NCI-H2029 treated with DMSO at 0.1 percent for 48 hours (cell line): ENCODE measurements at regions not wholly inside any gene's neighbourhood (a gene's known extent, or its start where the extent isn't known, plus 50 kb on each side); places are given as distances from the start of the nearest gene placed in this dataset.

ENCODE experiments used
- DNase-seq: peaks from one replicate; lab custom pipeline; 2025; lab: John Stamatoyannopoulos, UW

DNA sequence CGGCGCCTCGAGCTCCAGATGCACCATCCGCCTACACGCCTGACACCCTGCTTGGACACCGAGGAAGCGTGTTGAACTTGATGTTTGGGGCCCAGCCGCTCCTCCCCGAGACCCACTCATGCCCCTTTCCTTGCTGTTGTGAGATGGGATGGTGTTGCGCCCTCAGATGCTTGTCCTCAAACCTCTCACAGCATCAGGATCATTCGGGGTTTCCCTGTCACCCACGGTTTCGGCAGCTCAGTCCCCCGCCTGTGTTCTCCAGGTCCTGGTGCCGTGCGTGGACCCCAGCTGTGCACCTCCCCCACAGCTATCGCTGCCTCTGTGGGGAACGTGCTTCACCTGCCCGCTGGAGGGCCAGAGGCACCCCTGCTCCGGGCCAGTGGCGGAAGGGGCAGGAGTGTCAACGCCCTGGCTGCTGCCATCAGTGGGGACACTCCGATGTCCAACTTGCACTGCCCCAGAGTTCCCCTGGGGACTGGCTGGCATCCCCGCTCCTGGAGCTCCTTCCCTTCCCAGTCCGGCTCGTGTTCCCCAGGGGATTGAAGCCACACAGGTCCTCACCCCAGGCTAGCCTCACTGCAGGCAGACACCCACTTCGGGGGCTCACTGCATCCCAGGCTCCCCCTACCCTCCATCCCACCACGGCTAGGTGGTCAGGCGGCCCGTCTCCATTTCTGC, 82.3 kb upstream of the ADRA2C start:
- no peak for DNase-seq

DNA sequence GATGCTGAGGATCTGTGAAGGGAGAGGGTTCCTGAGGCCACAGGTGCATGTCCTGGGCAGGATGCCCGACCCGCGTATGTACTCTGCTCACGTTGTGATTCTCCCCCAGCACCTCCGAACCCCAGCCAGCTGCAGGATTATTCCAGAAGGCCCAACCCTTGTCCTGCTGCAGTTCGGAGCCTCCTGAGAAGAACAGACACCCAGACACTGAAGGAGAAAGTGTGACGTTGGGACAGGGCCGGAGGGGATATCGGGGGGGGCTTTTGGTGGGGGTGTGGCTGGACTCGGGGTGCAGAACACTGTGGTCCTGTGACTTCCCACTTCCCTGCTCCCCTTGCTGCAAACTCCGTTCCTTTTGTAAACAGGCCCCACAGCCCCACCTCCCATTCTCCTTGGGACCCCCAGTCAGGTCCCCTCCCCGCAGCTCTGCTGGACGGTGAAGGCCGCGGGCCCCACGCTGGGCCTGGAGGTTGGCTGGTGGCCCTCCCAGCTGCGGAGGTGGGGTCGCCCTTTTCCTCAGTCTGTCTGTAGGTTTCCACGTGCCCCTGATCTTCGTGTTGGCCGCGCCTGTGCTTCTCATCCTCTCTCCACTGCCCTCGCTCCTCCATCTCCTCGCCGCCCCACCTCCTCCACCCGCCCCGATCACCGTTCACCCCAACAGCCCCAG, 83.0 kb upstream of the ADRA2C start:
- DNase-seq = no peak

DNA sequence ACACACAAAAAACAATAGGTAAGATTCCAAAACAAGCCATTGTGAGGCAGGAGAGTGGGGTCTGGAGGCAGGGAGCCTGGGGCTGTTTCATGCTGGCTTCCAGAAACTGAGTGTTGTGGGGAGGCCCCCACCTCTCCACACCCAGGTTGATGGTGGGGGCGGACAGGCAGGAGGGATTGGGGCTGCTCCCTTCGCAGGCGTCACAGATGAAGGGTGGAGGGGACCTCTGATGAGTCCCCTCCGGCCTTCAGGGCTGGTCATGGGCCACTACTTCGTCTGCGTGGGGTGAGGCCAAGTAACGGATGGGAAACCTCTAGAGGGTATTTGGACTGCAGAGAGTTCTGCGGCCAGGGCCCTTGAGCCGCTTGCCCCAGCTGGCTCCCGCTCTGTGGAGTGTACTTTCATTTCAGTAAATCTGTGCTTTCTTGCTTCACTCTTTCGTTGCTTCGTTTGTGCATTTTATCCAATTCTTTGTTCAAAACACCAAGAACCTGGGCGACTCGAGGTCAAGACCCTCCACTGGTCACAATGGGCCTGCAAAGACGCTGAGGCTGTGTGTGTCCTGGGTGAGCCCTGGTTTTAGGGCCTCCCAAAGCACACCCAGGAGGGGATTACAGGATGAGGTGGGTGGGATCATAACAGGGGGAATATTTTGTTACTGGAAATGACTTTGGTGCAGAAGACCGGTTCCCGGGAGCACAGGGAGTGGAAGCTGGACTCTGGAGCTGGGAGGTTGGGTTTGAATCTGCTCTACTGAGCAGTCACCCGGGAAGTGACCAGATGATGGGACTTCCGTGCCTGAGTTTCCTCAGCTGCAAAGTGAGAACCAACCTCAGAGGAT, 83.7 kb upstream of the ADRA2C start:
- no peak for DNase-seq

DNA sequence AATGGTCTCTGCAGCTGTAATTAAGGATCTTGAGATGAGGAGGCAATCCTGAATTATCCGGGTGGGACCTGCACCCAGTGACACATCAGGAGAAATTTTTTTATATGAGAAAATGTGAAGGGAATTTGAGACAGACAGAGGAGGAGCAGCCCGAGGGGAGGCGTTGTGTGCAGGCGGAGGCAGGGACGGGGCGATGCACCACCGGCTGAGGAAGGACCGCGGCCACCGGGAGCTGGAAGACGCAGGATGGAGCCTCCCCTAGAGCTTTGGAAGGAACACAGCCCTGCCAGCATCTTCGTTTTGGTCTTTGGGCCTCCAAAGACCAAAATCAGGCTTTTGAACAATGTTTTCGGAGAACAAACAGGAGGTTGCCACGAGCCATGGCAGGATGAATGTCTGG, 85.0 kb upstream of the ADRA2C start:
- DNase-seq = no peak

DNA sequence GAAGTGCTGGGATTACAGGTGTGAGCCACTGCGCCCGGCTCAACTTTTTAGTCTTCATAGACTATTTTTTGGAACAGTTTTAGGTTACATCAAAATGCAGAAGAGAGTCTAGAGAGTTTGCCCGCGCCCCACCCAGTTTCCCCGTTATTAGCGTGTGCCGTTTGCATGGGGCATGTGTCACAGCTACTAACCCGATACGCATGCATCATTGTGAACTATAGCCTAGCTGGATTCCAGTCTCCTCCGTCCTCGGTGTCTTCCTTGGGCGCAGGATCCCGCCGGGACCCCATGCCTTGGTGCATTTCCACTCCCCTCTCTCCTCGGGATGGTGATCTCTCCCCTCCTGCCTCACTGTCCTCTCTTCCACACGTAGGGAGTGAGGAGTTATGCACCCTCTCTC, 85.5 kb upstream of the ADRA2C start:
- no peak for DNase-seq

DNA sequence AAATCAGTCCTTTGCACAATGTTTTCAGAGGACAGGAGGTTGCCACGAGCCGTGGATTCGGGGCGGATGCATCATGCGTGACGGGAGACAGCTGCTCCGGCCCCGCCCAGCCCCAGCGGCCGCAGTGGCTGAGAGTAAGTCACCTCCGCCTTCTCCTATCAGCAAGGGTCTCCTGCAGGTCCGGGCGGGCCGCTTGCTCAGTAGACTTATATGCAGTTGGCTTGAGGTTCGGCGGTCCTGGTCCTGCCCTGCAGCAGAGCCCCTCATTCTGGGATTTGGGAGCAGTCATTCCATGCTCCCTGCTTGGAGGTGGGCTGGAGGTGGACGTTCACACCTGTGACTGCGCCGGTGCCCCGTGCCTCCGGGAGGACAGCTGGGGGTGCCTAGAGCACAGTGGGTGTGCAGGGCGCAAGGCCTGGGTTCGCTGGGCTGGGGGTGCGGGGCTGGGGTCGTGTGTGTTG, 86.3 kb upstream of the ADRA2C start:
- DNase-seq = no peak

DNA sequence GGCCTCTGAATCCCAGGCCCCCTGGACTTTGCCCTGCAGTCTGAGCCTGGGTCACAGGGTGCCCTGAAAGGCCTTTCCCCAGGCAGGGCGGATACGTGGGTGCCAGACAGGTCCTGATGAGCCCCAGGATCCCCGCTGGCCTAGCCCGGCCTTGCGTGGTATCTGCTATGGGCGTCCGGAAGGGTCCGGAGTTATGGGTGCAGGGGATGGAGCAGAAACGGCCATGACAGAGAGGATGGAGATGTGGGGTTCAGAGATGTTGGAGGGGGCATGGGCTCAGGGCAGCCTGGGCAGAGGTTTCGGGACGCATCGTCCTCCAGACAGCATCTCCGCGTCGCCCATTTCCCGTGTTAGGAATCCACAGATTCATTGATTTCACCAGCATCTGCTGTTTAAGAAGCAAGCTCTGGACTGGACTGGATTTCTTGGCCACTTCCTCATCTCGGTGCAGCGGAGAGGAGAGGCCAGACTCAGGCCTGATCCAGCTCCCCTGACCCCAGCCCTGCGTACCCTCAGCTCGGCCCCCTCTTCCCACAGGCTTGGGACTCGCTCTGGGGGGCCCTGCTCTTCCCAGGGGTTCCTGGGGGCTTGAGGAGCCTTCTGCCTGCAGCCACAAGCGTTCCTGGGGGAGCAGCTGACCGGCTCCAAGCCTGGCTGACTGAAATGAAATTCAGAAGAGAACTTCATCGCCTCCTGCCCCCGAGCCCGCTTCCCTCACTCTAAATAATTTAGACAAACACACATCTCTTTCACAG, 86.9 kb upstream of the ADRA2C start:
- no peak for DNase-seq

DNA sequence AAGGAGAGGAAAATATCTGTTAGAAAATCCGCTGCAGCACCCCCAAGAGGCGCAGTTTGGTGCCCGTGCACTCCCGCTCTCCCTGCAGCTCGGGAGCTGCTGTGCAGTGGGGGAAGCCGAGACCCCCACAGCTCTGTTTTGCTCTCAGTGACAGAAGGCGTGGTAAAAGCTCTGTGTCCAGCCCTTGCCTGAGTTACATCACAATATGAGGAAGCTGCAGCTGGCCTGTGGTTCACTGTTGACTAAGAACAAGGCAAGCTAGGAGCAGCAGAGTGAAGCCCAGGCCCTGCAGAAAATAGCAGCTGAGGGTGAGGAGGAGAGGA, 88.5 kb upstream of the ADRA2C start:
- DNase-seq = no peak

DNA sequence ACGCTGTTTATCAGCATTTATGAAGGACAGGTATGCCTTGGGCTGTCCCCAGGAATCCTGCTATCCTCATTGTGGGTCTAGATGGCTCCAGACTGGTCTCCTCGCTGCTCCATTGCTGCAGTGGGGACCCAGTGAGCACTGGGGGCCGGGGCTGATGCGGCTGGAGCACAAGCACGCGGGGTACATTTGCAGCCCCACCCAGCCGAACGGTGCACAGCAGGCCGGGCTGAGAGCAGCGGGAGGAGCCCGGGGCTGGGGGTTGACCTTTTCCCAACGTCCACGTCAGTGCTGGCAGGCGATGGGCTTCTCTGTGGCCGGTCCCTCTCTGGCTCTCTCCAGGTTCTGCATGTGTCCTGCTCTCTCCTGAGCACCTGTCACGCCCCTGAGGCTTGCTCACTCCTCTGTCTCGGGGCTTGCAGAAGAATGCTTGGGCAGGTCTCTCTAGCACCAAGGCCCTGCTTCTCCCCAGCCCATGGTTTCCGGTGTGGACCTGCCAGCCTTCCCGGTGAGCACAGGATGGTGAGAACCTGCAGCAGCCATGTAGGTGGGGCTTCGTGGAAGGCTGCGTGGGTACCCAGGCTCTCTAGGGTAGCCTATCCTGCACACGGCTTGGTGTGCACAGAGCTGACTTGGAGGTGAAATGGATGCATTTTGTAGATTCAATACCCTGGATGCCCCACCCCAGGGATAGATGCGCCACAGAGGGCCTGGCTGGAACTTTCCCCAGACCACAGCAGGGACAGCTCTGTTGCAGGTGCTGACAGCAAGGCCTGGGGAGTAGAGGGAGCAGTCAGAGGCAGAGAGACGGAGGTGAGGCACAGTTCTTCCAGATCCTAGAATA, 89.1 kb upstream of the ADRA2C start:
- DNase-seq = no peak

DNA sequence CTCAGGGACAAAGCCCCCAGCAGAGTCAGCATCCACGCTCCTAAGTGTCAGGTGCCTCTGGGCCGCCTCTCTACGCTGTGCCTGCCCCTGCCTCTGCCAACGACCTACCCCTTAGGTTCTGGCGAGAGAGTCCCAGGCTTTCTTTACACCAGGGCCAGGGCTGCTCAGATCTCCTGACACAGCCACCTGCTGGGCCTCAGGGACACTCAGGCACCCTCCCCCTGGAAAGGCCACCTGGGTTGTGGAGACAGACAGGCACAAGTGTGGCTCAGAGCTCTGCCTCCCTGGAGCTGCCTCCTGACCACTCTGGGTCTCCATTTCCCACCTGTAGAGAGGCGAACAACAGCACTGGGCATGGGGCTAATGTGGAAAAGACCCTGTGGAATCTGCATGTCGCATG, 90.0 kb upstream of the ADRA2C start:
- no peak for DNase-seq

DNA sequence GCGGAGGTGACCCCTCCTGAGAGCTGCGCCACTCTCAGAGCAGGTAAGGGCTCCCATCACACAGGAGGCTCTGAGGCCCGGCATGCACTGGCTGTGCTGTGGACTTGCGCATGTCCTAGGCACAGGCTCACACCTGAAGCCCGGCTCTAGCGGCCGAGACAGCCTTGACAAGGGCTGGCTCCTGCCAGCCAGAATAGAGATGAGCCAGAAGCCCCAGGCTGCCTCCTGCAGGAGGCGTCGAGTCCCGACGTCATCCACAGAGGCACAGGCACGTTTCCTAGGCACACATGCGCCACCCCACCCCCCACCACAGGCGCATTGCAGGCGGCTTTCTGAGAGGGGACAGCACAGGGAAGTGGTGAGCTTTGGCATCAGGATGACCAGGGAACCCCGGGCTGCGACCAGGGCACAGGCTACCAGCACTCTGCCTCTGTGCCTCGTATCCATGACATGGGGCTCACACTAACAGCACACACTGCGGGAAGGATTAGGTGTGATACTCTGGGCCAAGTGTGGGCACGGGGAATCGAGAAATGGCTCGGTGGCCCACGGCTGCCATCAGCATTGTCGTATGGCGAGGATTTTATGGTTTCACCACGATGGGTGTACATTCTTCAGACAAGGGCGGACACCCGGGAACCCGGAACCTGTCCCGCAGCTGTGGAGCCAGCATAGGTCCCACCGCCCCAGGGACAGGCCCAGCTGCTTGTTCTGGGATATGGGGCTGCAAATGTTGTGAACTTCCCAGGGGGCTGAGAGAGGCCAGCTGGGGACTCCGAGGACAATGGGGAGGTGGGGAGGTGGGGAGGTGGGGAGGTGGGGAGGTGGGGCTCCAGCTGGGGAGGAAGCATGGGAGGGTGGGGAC, 90.7 kb upstream of the ADRA2C start:
- DNase-seq = no peak

DNA sequence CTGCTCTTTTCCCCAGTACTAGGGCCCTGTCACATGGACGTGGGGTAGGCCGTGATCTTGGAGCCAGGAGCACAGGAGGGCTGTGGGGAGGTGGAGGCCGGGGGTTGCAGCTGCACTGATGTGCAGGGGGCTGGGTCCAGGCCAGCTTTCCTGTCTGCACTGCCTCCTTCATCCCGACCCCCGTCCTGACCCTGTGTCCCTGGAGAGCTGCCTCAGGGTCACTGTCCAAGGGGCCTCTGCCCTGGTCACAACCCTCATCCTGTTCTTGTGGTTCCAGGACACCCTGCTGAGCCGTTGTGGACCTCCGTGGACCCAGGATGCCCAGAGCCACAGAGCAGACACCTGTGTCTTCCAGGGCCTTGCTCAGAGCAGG, 91.7 kb upstream of the ADRA2C start:
- DNase-seq = no peak

DNA sequence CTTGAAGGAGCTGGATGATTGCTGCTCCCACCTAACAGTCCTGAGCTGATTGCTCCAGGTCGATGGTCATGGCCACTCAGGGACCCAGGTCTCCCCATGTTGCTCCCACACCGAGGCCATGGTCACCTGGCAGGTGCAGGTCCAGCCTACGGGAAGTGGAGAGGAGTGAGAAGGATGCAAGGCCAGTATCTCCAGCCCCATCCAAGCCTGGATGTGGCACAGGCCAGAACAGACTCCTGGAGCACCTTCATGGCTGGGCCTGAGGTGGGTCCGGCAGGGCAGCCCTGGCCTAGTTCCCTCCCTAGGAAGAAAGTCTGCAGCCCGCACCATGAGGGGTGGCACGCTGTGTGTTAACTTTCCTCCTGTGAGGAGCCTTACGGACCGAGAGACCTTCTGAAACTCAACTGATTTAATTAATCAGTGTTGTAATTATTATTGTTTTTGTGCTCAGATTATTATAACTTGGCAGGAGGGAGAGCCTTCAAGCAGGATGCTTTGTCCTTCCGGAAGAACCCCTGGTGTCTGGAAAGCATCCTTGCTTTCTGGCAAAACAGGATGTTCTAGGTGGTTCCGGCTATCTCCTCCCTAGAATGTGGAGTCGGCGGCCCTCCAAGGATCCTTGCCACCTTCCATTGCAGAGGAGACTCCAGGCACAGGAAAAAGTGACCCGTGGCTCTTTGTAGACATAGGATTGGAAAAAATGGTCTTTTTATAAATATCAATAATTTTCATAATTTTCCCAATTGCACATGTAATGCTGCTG, 92.3 kb upstream of the ADRA2C start:
- no peak for DNase-seq

DNA sequence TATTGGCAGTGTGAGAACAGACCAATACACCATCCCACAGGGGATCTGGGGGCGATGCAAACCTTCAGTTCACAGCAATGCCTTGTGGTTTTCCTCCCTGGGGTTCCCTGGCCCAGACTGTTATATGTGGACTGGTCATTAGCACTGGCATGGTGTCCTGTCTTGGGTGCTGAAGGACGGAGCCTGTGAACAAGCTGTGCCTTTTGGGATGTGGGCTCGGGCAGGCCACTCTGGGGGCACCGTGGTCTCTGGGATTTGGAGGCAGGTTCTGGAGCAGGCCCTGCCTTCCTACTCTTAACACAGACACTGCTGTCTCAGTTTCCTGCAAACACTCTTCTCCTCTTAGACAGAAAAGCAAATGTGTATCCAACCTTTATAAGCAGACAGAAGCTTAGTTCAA, 93.0 kb upstream of the ADRA2C start:
- DNase-seq = no peak

DNA sequence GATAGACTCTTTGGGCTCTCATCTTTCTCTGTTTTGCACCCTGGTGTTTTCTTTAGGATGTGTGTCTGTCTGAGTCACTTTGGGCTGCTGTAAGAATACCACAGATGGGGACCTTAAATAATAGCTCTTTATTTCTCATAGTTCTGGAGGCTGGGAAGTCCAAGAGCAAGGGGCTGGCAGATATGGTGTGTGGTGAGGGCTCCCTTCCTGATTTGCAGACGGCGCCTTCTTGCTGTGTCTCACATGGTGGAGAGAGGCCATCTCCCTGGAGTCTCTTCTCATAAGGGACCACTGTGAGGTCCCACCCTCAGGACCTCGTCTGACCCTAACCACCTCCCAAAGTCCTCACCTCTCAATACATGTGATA, 93.7 kb upstream of the ADRA2C start:
- DNase-seq = no peak

DNA sequence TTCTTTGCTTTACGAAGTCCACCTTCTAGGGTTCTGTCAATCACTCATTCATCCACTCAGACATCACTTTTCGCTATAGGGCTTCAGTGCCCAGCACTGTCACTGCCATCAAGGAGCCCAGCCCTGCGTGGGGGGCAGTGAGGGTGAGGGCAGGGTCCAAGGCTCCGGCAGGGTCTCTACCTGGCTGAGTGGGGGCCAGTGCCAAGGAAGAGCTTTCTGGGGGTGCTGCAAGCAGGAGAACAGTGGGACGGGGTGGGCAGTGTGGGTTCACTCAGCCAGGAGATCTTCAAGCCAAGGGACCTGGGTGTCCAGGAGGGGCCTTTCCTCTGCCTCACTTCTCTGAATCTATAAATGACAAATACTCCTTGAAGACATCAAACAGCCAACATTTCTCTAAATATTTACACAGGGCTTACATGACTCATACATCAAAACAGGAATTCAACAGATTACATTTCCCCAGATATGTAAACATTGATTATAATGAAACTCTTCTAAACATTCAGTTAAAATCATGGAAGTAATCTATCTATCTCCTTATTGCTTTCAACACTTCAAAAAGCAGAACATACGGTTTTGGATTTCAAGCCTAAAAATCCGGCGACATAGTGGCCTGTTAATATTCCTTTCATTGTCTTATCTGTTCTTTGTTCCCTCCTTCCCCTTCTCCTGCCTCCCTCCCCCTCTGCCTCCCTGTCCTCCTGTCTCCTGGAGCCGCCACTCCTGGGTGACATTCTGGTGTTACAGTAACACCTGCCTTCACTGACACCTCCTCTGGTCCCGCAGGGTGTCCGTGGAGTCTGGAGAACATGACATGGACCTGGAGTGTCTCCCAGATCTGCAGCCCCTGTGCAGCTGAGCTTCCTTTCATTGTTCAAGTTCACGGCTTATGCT, 94.4 kb upstream of the ADRA2C start:
- DNase-seq = peak; percentile 65

DNA sequence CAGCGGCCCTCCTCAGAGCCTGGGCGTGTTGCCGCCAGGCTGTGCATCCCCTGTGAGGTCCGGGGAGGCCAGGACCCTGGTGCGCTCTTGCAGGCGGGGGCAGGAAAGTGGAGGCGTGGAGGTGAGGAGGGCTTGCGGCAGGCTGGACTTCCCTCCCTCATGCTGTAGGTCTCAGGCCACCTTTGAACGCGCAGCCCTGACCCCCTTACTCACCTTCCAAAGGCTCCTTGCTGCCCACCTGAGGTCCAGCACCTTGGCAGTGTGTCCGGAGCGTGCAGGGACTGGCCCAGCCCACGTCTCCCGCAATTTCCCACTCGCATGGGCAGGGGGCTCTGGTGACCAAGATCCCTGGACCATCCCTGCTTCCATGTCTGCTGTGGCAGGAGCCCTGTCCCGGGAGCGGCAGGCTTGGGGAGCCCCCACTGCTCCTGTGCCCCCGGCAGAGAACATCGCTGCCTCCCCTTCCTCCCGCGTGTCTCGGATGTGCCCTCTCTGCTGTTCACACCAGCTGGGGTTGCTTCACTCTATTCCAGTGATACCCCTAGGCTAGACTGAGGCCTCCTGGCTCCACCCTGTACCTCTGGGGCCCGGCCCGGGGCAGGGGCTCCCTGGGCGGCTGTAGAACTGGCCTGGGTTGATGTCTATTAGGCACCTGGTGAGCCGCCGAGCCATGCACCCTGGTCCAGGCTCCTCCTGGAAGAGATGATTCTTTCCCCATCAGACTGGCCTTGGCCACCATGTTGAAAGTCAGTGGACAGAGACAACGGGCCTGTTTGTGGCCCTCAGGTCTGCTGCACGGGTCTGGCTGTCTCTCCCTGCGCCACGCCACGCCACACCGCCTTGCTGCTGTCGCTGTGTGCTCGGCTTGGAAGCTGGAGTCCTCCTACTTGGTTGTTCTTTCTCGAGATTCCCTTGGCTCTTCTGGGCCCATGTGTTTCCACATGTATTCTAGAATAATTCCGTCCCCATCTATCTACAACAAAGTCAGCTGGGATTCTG, 95.4 kb upstream of the ADRA2C start:
- DNase-seq = no peak

DNA sequence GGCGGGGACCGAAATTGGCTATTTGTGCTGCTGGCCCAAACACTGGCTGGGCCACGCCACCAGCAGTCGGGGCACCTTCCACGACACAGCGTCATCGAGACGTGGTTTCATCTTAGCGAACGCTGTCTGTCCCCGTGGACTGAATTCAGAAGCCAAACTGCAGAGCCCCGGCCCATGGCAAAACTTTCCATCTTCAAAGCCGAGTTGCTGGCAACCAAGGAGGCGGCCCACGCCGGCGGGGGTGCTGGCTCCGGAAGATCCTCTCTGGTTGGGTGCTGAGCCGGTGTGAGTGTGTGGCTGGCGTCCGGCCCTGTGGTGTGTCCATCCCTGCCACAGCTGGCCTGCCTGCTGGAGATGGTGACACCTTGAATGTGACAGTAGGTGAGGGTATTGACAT, 96.6 kb upstream of the ADRA2C start:
- no peak for DNase-seq
